Activated CD8-positive, alpha-beta memory T cell treated with anti-CD3 and anti-CD28 coated beads for 4 hours (primary cell): ENCODE measurements at regions not wholly inside any gene's neighbourhood (a gene's known extent, or its start where the extent isn't known, plus 50 kb on each side); places are given as distances from the start of the nearest gene placed in this dataset.

Experiments
- DNase-seq, 2 donors: peaks; one replicate each; pipeline ENCODE4 v3.0.0-alpha.2; 2020; ENCODE audit warnings: low read depth in 2 of 2

GRCh38 chr2:128687565-128687964 is 368.9 kb upstream of the HS6ST1 start:
- no peak for DNase-seq

GRCh38 chr2:128689971-128690370 is 371.3 kb upstream of the HS6ST1 start:
- DNase-seq = no peak

GRCh38 chr2:128690431-128690830 is 371.8 kb upstream of the HS6ST1 start:
- no peak for DNase-seq

- DNase-seq = no peak
These were observed 372.2 kb upstream of the HS6ST1 start for GRCh38 chr2:128690869-128691268.

GRCh38 chr2:128691526-128691925 is 372.9 kb upstream of the HS6ST1 start:
- DNase-seq = no peak

- DNase-seq = no peak
These were observed 374.5 kb upstream of the HS6ST1 start for GRCh38 chr2:128692895-128693742.

GRCh38 chr2:128693743-128694029 is 375.0 kb upstream of the HS6ST1 start:
- no peak for DNase-seq

- no peak for DNase-seq
These were observed 377.1 kb upstream of the HS6ST1 start for GRCh38 chr2:128695646-128696220.

- no peak for DNase-seq
These were observed 377.8 kb upstream of the HS6ST1 start for GRCh38 chr2:128696421-128696820.

- no peak for DNase-seq
These were observed 382.8 kb upstream of the HS6ST1 start for GRCh38 chr2:128701418-128701817.

GRCh38 chr2:128702616-128703015 is 383.9 kb upstream of the HS6ST1 start:
- no peak for DNase-seq

- DNase-seq = no peak
These were observed 389.6 kb upstream of the HS6ST1 start for GRCh38 chr2:128708106-128708816.

- no peak for DNase-seq
These were observed 391.6 kb upstream of the HS6ST1 start for GRCh38 chr2:128710242-128710641.

- DNase-seq = no peak
These were observed 392.1 kb upstream of the HS6ST1 start for GRCh38 chr2:128710729-128711128.

GRCh38 chr2:128714285-128714684 is 395.6 kb upstream of the HS6ST1 start:
- no peak for DNase-seq

GRCh38 chr2:128714851-128715312 is 396.2 kb upstream of the HS6ST1 start:
- DNase-seq = no peak

GRCh38 chr2:128715360-128715759 is 396.7 kb upstream of the HS6ST1 start:
- DNase-seq = no peak

- DNase-seq = no peak
These were observed 397.6 kb upstream of the HS6ST1 start for GRCh38 chr2:128716299-128716721.

GRCh38 chr2:128717758-128718710 is 399.4 kb upstream of the HS6ST1 start:
- no peak for DNase-seq

GRCh38 chr2:128720080-128721022 is 401.7 kb upstream of the HS6ST1 start:
- no peak for DNase-seq

GRCh38 chr2:128721096-128721495 is 402.4 kb upstream of the HS6ST1 start:
- DNase-seq = no peak
